IMR-90 (cell line): ENCODE measurements at regions not wholly inside any gene's neighbourhood (a gene's known extent, or its start where the extent isn't known, plus 50 kb on each side); places are given as distances from the start of the nearest gene placed in this dataset.

Experiments
- ATAC-seq: fragments of 200-7000 bp; cut with Tn5 transposase; 2 replicates; pipeline ENCODE4 v1.9.1; 2020; ENCODE audit warnings: low read depth, mild to moderate bottlenecking, moderate library complexity
- BruUV-seq: library from RNA; stranded (reverse); fragments of 400-500 nt; replicated peaks from 2 replicates; lab custom pipeline; 2021; lab: Mats Ljungman, UMichigan
- CTCF ChIA-PET: fragments of 300-600 bp; formaldehyde crosslinking; extraction: SDS; loops from one replicate; lab custom pipeline; 2021; ENCODE audit warnings: antibody characterized with exemption; lab: Yijun Ruan, JAX
- POLR2A ChIA-PET: fragments of 300-600 bp; sonication (Branson Sonifier 250); formaldehyde crosslinking; loops from one replicate; lab custom pipeline; 2022; ENCODE audit warnings: antibody characterized with exemption; ENCODE audit not compliant: unreplicated experiment; lab: Charles Lee
- DNase-seq: peaks from one replicate; pipeline ENCODE4 v3.0.0; 2013
- H2AFZ ChIP-seq: replicated peaks from 2 replicates; pipeline ENCODE3; 2013; ENCODE audit warnings: low read length, mild to moderate bottlenecking; ENCODE audit not compliant: poor library complexity
- H2AK5ac ChIP-seq: 2 replicates; pipeline ENCODE4 v1.6.1; 2013; ENCODE audit warnings: low read depth, low read length, inconsistent platforms
- H2AK9ac ChIP-seq: replicated peaks from 2 replicates; pipeline ENCODE3; 2013; ENCODE audit warnings: mild to moderate bottlenecking, low read depth, low read length, moderate library complexity; ENCODE audit not compliant: poor library complexity
- H2BK120ac ChIP-seq: 2 replicates; pipeline ENCODE4 v1.6.1; 2013; ENCODE audit warnings: low read depth, low read length, inconsistent platforms
- H2BK15ac ChIP-seq: 3 replicates; pipeline ENCODE4 v1.6.1; 2013; ENCODE audit warnings: low read depth, low read length, inconsistent platforms
- H2BK20ac ChIP-seq: 2 replicates; pipeline ENCODE4 v1.6.1; 2013; ENCODE audit warnings: low read depth, mild to moderate bottlenecking, inconsistent platforms, low read length, moderate library complexity
- H2BK5ac ChIP-seq: 2 replicates; pipeline ENCODE4 v1.6.1; 2013; ENCODE audit warnings: mild to moderate bottlenecking, low read depth, low read length, inconsistent platforms; ENCODE audit not compliant: poor library complexity, severe bottlenecking
- H3K14ac ChIP-seq: replicated peaks from 2 replicates; pipeline ENCODE4 v1.6.1; 2013; ENCODE audit warnings: low read depth, low read length, inconsistent platforms
- H3K18ac ChIP-seq: 2 replicates; pipeline ENCODE4 v1.6.1; 2013; ENCODE audit warnings: low read depth, low read length, control low read depth
- H3K23ac ChIP-seq: 2 replicates; pipeline ENCODE4 v1.6.1; 2013; ENCODE audit warnings: low read depth, low read length, inconsistent platforms
- H3K27ac ChIP-seq: 2 replicates; pipeline ENCODE4 v1.5.1; 2013; ENCODE audit warnings: mild to moderate bottlenecking, control low read depth, low read length; ENCODE audit not compliant: insufficient read depth
- H3K27me3 ChIP-seq: 2 replicates; pipeline ENCODE4 v1.6.1; 2013; ENCODE audit warnings: low read length; ENCODE audit not compliant: control insufficient read depth, insufficient read depth
- H3K36me3 ChIP-seq: 2 replicates; pipeline ENCODE4 v1.6.1; 2013; ENCODE audit warnings: low read length, mixed read lengths; ENCODE audit not compliant: control insufficient read depth, insufficient read depth
- H3K4ac ChIP-seq: 2 replicates; pipeline ENCODE4 v1.6.1; 2013; ENCODE audit warnings: low read depth, low read length, inconsistent platforms
- H3K4me1 ChIP-seq: 2 replicates; pipeline ENCODE4 v1.6.1; 2013; ENCODE audit warnings: low read length, mixed read lengths; ENCODE audit not compliant: control insufficient read depth, insufficient read depth
- H3K4me2 ChIP-seq: 2 replicates; pipeline ENCODE4 v1.6.1; 2013; ENCODE audit warnings: low read depth, mild to moderate bottlenecking, control low read depth, low read length, moderate library complexity
- H3K4me3 ChIP-seq: 2 replicates; pipeline ENCODE4 v1.5.1; 2013; ENCODE audit warnings: low read depth, mild to moderate bottlenecking, control low read depth, low read length, moderate library complexity; ENCODE audit not compliant: insufficient read depth
- H3K56ac ChIP-seq: 2 replicates; pipeline ENCODE4 v1.6.1; 2013; ENCODE audit warnings: low read length, inconsistent platforms; ENCODE audit not compliant: insufficient read depth; ENCODE audit errors: extremely low read depth
- H3K79me1 ChIP-seq, 2 experiments: 2 replicates each; pipeline ENCODE4 v1.6.1; 2013; ENCODE audit warnings: low read length in 2 of 2, inconsistent platforms in 1 of 2, low read depth in 1 of 2
- H3K9ac ChIP-seq: 2 replicates; pipeline ENCODE4 v1.6.1; 2013; ENCODE audit warnings: low read depth, low read length, control low read depth
- H3K9me1 ChIP-seq: 2 replicates; pipeline ENCODE4 v1.6.1; 2013; ENCODE audit warnings: low read length, inconsistent platforms; ENCODE audit not compliant: insufficient read depth
- H3K9me3 ChIP-seq: 2 replicates; pipeline ENCODE4 v1.6.1; 2013; ENCODE audit warnings: low read length; ENCODE audit not compliant: control insufficient read depth, insufficient read depth
- H4K20me1 ChIP-seq: 2 replicates; pipeline ENCODE4 v1.6.1; 2013; ENCODE audit warnings: low read length, inconsistent platforms; ENCODE audit not compliant: insufficient read depth
- H4K5ac ChIP-seq: 2 replicates; pipeline ENCODE4 v1.6.1; 2013; ENCODE audit warnings: mild to moderate bottlenecking, low read depth, low read length, control low read depth
- H4K8ac ChIP-seq, 2 experiments: 2 replicates each; pipeline ENCODE4 v1.6.1; 2013; ENCODE audit warnings: low read depth in 2 of 2, low read length in 2 of 2, control low read depth in 1 of 2, inconsistent platforms in 1 of 2
- H4K91ac ChIP-seq: 2 replicates; pipeline ENCODE4 v1.6.1; 2013; ENCODE audit warnings: low read depth, low read length, inconsistent platforms; ENCODE audit not compliant: insufficient read depth
- CEBPB ChIP-seq: IDR thresholded peaks from 2 replicates; pipeline ENCODE4 v1.6.1; 2012; ENCODE audit warnings: low read depth, low read length, improper control_type of control experiment
- CHD1 ChIP-seq: IDR thresholded peaks from 2 replicates; pipeline ENCODE4 v1.6.1; 2012; ENCODE audit warnings: low read depth, low read length, improper control_type of control experiment
- MAFK ChIP-seq: IDR thresholded peaks from 2 replicates; pipeline ENCODE4 v1.6.1; 2012; ENCODE audit warnings: low read depth, low read length, improper control_type of control experiment
- MXI1 ChIP-seq: IDR thresholded peaks from 2 replicates; pipeline ENCODE4 v1.6.1; 2012; ENCODE audit warnings: low read depth, mild to moderate bottlenecking, low read length, moderate library complexity, borderline replicate concordance
- RAD21 ChIP-seq: IDR thresholded peaks from 2 replicates; pipeline ENCODE4 v1.6.1; 2012; ENCODE audit warnings: low read length, improper control_type of control experiment
- RCOR1 ChIP-seq: IDR thresholded peaks from 2 replicates; pipeline ENCODE4 v1.6.1; 2012; ENCODE audit warnings: mild to moderate bottlenecking, low read length, improper control_type of control experiment; ENCODE audit not compliant: insufficient replicate concordance
- RFX5 ChIP-seq: IDR thresholded peaks from 2 replicates; pipeline ENCODE4 v1.8.0; 2012; ENCODE audit warnings: low read depth, mild to moderate bottlenecking, low read length, moderate library complexity
- SMC3 ChIP-seq: fragments of 150-350 bp; IDR thresholded peaks from 2 replicates; pipeline ENCODE4 v1.6.1; 2016; ENCODE audit warnings: low read depth, mild to moderate bottlenecking, antibody characterized with exemption, low read length, moderate library complexity
- WGBS, 2 experiments: methylation state at CpG; one replicate each; pipeline versions ENCODE4 v1.1.5 to v1.1.7; 2013; ENCODE audit warnings: missing lambda C conversion rate in 2 of 2; ENCODE audit not compliant: insufficient read length in 1 of 2; ENCODE audit errors: extremely low coverage in 2 of 2; 5-methylcytosine and 5-hydroxymethylcytosine counted together
- dilution Hi-C: fragments of 300-500 bp; cut with HindIII; formaldehyde crosslinking; loops from one replicate; pipeline ENCODE4 v1.14.3; 2018; ENCODE audit warnings: low sequenced_read_pairs; ENCODE audit not compliant: unreplicated experiment
- in situ Hi-C: fragments of 300-500 bp; cut with MboI; formaldehyde crosslinking; loops from 3 replicates; pipeline ENCODE4 v1.14.3; 2019; ENCODE audit warnings: low sequenced_read_pairs, inconsistent platforms, mixed read lengths
- intact Hi-C: fragments of 100-400 bp; cut with micrococcal nuclease; formaldehyde crosslinking; loops from 2 replicates; pipeline ENCODE4 v1.10.0; 2022
- TF ChIP-seq, protein P1 (sequence below): conservative IDR thresholded peaks from 2 replicates; pipeline ENCODE4 v1.5.1; 2012; ENCODE audit warnings: mild to moderate bottlenecking, low read depth, low read length, improper control_type of control experiment
- TF ChIP-seq, protein P2 (sequence below): fragments of 150-350 bp; IDR thresholded peaks from 2 replicates; pipeline ENCODE4 v1.6.1; 2016; ENCODE audit warnings: low read depth, mild to moderate bottlenecking, low read length, moderate library complexity, borderline replicate concordance

DNA sequence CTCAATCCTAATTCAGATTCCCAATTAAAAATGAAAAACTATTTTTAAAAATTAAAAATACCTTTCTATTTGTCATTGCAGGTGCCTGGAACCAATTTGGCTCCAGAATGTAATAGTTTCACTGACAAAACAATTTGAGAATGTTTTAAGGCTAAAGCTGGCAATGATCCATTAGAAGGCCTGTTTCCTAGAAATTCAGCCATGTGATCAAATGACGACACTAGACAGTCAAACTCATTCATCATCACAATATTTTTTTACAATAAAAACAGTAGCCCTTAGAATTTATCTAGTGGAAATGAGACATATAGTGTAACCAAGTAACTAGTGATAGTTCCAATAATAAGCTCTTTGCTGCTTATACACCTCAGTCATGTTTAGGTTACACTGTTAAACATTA, 75.4 kb upstream of the MAP3K1 start:
- Histone ChIP-seq H4K8ac (no peak overlapping the region), H2BK15ac (no peak overlapping the region), H3K23ac (no peak overlapping the region), H3K9me3 (no peaks in the 10 kb centered on the region), H4K20me1 (no peaks in the 10 kb centered on the region), H2BK20ac (no peak overlapping the region), H3K4me1 (peaks cover 3% of the 10 kb centered on the region), H3K36me3 (no peaks in the 10 kb centered on the region), H2AK9ac (no peak overlapping the region), H4K5ac (no peak overlapping the region), H3K18ac (no peak overlapping the region), H2BK120ac (no peak overlapping the region), H3K4ac (no peak overlapping the region), H3K56ac (no peak overlapping the region), H3K9ac (no peak overlapping the region), H3K27ac (no peak overlapping the region), H3K14ac (no peak overlapping the region), H3K9me1 (0 out of 2 replicates have a peak, but pooled peaks cover 3% of the 10 kb centered on the region), H2AFZ (no peak overlapping the region), H3K79me1 (no peaks in the 10 kb centered on the region), H3K27me3 (no peaks in the 10 kb centered on the region), H3K4me2 (no peak overlapping the region), H3K4me3 (no peak overlapping the region), H4K91ac (no peak overlapping the region), H2AK5ac (no peak overlapping the region), H2BK5ac (no peak overlapping the region)
- in situ Hi-C loops (no loop called here), dilution Hi-C loops (no loop called here), intact Hi-C loops (no loop called here)
- ATAC-seq, result no peak
- WGBS, 2 experiments, result no CpG with 5 or more reads among the region's 1 CpG
- no peak for DNase-seq
- no peak for TF ChIP-seq RFX5
- TF ChIP-seq, protein P1, sequence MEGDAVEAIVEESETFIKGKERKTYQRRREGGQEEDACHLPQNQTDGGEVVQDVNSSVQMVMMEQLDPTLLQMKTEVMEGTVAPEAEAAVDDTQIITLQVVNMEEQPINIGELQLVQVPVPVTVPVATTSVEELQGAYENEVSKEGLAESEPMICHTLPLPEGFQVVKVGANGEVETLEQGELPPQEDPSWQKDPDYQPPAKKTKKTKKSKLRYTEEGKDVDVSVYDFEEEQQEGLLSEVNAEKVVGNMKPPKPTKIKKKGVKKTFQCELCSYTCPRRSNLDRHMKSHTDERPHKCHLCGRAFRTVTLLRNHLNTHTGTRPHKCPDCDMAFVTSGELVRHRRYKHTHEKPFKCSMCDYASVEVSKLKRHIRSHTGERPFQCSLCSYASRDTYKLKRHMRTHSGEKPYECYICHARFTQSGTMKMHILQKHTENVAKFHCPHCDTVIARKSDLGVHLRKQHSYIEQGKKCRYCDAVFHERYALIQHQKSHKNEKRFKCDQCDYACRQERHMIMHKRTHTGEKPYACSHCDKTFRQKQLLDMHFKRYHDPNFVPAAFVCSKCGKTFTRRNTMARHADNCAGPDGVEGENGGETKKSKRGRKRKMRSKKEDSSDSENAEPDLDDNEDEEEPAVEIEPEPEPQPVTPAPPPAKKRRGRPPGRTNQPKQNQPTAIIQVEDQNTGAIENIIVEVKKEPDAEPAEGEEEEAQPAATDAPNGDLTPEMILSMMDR, result no peak
- TF ChIP-seq CHD1, result no peak
- no peak for TF ChIP-seq CEBPB
- TF ChIP-seq MAFK, result no peak
- TF ChIP-seq, protein P2, sequence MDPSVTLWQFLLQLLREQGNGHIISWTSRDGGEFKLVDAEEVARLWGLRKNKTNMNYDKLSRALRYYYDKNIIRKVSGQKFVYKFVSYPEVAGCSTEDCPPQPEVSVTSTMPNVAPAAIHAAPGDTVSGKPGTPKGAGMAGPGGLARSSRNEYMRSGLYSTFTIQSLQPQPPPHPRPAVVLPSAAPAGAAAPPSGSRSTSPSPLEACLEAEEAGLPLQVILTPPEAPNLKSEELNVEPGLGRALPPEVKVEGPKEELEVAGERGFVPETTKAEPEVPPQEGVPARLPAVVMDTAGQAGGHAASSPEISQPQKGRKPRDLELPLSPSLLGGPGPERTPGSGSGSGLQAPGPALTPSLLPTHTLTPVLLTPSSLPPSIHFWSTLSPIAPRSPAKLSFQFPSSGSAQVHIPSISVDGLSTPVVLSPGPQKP, result no peak
- TF ChIP-seq SMC3, result no peak
- TF ChIP-seq MXI1, result no peak
- TF ChIP-seq RAD21, result no peak
- TF ChIP-seq RCOR1, result no peak
- BruUV-seq, result no TSS peak
- ChIA-PET CTCF (no interaction called here), POLR2A (no interaction called here)
